ENCODE measurements at regions not wholly inside any gene's neighbourhood (a gene's known extent, or its start where the extent isn't known, plus 50 kb on each side); places are given as distances from the start of the nearest gene placed in this dataset.

GRCh38 chr9:16138561-16139491 lies 586.0 kb downstream of the CCDC171 start:
- no peaks in the 10 kb centered on the region for H3K27me3 ChIP-seq (ENCODE audit: insufficient read depth, low read length)
- no peaks in the 10 kb centered on the region for H3K79me2 ChIP-seq (ENCODE audit: insufficient read depth, low read length)
- peak overlapping the region; percentile 37 for H2AFZ ChIP-seq (ENCODE audit: low read length)
- H3K4me2 ChIP-seq (ENCODE audit: insufficient read depth, low read length) = peak overlapping the region; percentile 51
- H3K9me3 ChIP-seq (ENCODE audit: low read depth, low read length) = no peaks in the 10 kb centered on the region
- H3K36me3 ChIP-seq (ENCODE audit: insufficient read depth, low read length) = no peaks in the 10 kb centered on the region
- peak overlapping the region; percentile 77 for H3K27ac ChIP-seq (ENCODE audit: low read depth, low read length)
- peaks cover 60% of the 10 kb centered on the region for H3K4me1 ChIP-seq (ENCODE audit: insufficient read depth, low read length)
- no peak for TF ChIP-seq CTCF (IDR thresholded peaks at IDR 0.05; ENCODE audit: extremely low read depth, low read depth, low read length)
- H3K4me3 ChIP-seq (ENCODE audit: insufficient read depth, low read length) = no peak overlapping the region
- peak; percentile 81 for DNase-seq (ENCODE audit: insufficient read length, low spot score, missing footprints)
- no peaks in the 10 kb centered on the region for H4K20me1 ChIP-seq (ENCODE audit: insufficient read depth, low read length)

GRCh38 chr9:16139774-16140173 lies 586.9 kb downstream of the CCDC171 start:
- Histone ChIP-seq H3K27me3 (ENCODE audit: insufficient read depth, low read length) (no peaks in the 10 kb centered on the region), H3K27ac (ENCODE audit: low read depth, low read length) (peak overlapping the region; percentile 77), H3K4me3 (ENCODE audit: insufficient read depth, low read length) (no peak overlapping the region), H3K79me2 (ENCODE audit: insufficient read depth, low read length) (no peaks in the 10 kb centered on the region), H2AFZ (ENCODE audit: low read length) (peak overlapping the region; percentile 16), H3K9me3 (ENCODE audit: low read depth, low read length) (no peaks in the 10 kb centered on the region), H3K36me3 (ENCODE audit: insufficient read depth, low read length) (no peaks in the 10 kb centered on the region), H3K4me1 (ENCODE audit: insufficient read depth, low read length) (peaks cover 59% of the 10 kb centered on the region), H4K20me1 (ENCODE audit: insufficient read depth, low read length) (no peaks in the 10 kb centered on the region), H3K4me2 (ENCODE audit: insufficient read depth, low read length) (peak overlapping the region; percentile 51)
- DNase-seq (ENCODE audit: insufficient read length, low spot score, missing footprints) = no peak
- TF ChIP-seq CTCF (IDR thresholded peaks at IDR 0.05; ENCODE audit: extremely low read depth, low read depth, low read length) = no peak

GRCh38 chr9:16143310-16143709 lies 590.5 kb downstream of the CCDC171 start:
- DNase-seq (ENCODE audit: insufficient read length, low spot score, missing footprints) = peak; percentile 77
- Histone ChIP-seq H3K4me2 (ENCODE audit: insufficient read depth, low read length) (no peak overlapping the region), H4K20me1 (ENCODE audit: insufficient read depth, low read length) (no peaks in the 10 kb centered on the region), H3K27me3 (ENCODE audit: insufficient read depth, low read length) (no peaks in the 10 kb centered on the region), H3K9me3 (ENCODE audit: low read depth, low read length) (no peaks in the 10 kb centered on the region), H3K4me1 (ENCODE audit: insufficient read depth, low read length) (peaks cover 33% of the 10 kb centered on the region), H3K27ac (ENCODE audit: low read depth, low read length) (peak overlapping the region; percentile 53), H2AFZ (ENCODE audit: low read length) (peak overlapping the region; percentile 9), H3K36me3 (ENCODE audit: insufficient read depth, low read length) (no peaks in the 10 kb centered on the region), H3K79me2 (ENCODE audit: insufficient read depth, low read length) (no peaks in the 10 kb centered on the region), H3K4me3 (ENCODE audit: insufficient read depth, low read length) (no peak overlapping the region)
- TF ChIP-seq CTCF (IDR thresholded peaks at IDR 0.05; ENCODE audit: extremely low read depth, low read depth, low read length) = no peak

Measured in osteoblast (primary cell).